Suprapubic skin (tissue), 4 donors: ENCODE measurements at regions not wholly inside any gene's neighbourhood (a gene's known extent, or its start where the extent isn't known, plus 50 kb on each side); places are given as distances from the start of the nearest gene placed in this dataset.

Source experiments
- DNase-seq, 2 donors: peaks; one replicate each; pipeline ENCODE4 v3.0.0-alpha.2; 2019; ENCODE audit warnings: low spot score in 2 of 2
- H3K27ac ChIP-seq: fragments of 200-600 bp; sonication (generic); one replicate; pipeline ENCODE4 v1.5.1; 2019
- H3K27me3 ChIP-seq: fragments of 200-600 bp; sonication (generic); one replicate; pipeline ENCODE4 v1.5.1; 2019
- H3K36me3 ChIP-seq: fragments of 200-600 bp; sonication (generic); one replicate; pipeline ENCODE4 v1.5.1; 2019
- H3K4me1 ChIP-seq: fragments of 200-600 bp; sonication (generic); one replicate; pipeline ENCODE4 v1.5.1; 2019
- H3K4me3 ChIP-seq: fragments of 200-600 bp; sonication (generic); one replicate; pipeline ENCODE4 v1.5.1; 2019; ENCODE audit warnings: mild to moderate bottlenecking
- H3K9me3 ChIP-seq: fragments of 200-600 bp; sonication (generic); one replicate; pipeline ENCODE4 v1.5.1; 2019
- EP300 ChIP-seq: sonication (generic); formaldehyde crosslinking; IDR thresholded peaks from one replicate; pipeline ENCODE4 v1.6.1; 2017; ENCODE audit warnings: antibody characterized with exemption
- POLR2A ChIP-seq, 2 donors: fragments of 450-650 bp; IDR thresholded peaks; one replicate each; pipeline ENCODE4 v1.6.1; 2017; ENCODE audit warnings: antibody characterized with exemption in 2 of 2, mild to moderate bottlenecking in 2 of 2, moderate library complexity in 2 of 2
- POLR2AphosphoS5 ChIP-seq, 3 donors: sonication (generic); formaldehyde crosslinking; IDR thresholded peaks; one replicate each; pipeline ENCODE4 v1.6.1; 2017; ENCODE audit warnings: antibody characterized with exemption in 3 of 3
- WGBS: methylation state at CpG from one replicate; pipeline ENCODE4 v1.1.5; 2018; 5-methylcytosine and 5-hydroxymethylcytosine counted together
- TF ChIP-seq, protein P1 (sequence below), 2 donors: fragments of 200-600 bp in 1 of 2; fragments of 450-650 bp in 1 of 2; sonication (generic) in 1 of 2; IDR thresholded peaks; one replicate each; pipeline ENCODE4 v1.5.1; 2016 to 2019; ENCODE audit warnings: antibody characterized with exemption in 2 of 2, mild to moderate bottlenecking in 1 of 2, moderate library complexity in 1 of 2

DNA sequence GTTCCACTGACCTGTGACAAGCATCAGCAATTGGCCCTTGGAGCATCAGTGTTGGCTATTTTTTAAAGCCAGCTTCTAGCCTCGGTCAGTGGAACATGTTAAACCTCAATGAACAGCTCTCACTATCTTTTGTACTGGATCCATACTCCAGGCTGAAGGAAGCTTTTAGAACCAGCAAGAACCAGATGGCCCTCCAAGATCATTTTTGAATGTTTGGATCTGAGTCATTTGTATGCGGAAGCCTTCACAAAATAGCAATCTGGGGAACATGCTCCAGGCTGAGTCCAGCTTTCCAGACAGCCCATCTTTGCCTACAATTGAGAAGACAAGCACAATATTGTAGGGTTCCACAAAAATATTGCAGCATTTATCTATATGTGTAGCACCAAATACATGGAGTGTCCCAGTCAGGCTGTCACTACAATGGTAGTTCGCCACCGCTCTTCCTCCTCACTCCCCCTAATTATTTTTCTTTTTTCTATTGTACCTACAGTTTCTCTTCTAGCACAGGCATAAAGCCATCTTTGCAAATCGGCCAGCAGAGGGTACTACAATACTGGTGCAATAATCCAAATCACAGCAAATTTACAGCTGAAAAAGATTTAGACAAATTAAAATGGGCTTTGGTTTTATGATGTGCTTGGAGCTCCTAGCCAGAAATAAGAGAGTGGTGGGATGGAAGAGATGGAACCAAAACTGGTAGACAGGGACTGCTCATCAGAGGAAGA lies 177.4 kb upstream of the BLID start:
- no peaks in the 10 kb centered on the region for H3K27me3 ChIP-seq
- H3K27ac ChIP-seq = no peak overlapping the region
- H3K9me3 ChIP-seq = peaks cover 8% of the 10 kb centered on the region
- no peak for DNase-seq
- H3K36me3 ChIP-seq = no peaks in the 10 kb centered on the region
- H3K4me3 ChIP-seq = no peak overlapping the region
- TF ChIP-seq POLR2AphosphoS5 (IDR thresholded peaks at IDR 0.05) (no peak), POLR2A (IDR thresholded peaks at IDR 0.05) (no peak), EP300 (no peak)
- TF ChIP-seq, protein P1, sequence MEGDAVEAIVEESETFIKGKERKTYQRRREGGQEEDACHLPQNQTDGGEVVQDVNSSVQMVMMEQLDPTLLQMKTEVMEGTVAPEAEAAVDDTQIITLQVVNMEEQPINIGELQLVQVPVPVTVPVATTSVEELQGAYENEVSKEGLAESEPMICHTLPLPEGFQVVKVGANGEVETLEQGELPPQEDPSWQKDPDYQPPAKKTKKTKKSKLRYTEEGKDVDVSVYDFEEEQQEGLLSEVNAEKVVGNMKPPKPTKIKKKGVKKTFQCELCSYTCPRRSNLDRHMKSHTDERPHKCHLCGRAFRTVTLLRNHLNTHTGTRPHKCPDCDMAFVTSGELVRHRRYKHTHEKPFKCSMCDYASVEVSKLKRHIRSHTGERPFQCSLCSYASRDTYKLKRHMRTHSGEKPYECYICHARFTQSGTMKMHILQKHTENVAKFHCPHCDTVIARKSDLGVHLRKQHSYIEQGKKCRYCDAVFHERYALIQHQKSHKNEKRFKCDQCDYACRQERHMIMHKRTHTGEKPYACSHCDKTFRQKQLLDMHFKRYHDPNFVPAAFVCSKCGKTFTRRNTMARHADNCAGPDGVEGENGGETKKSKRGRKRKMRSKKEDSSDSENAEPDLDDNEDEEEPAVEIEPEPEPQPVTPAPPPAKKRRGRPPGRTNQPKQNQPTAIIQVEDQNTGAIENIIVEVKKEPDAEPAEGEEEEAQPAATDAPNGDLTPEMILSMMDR (IDR thresholded peaks at IDR 0.05) = no peak
- no peaks in the 10 kb centered on the region for H3K4me1 ChIP-seq
- WGBS = 79% methylated on average over 5 of the region's 5 CpGs

DNA sequence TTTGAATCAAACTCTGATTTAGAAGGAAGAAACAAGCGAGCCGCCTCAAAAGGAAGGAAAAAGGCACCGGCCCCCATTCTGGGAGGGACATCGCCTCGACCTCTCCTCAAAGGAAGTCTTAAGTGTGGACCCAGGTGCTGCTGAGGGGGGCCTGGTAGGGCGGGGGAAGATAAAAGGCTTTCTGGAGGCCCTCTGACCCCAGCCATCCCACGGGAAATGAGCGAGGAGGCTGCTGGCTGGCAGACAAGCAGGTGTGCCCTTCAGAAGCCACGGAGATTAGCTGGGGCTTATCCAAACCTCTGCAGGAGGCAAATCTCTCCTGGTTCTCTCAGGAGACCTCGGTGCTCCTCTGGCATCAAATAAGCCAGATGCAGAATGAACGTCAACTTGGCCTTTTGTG lies 171.4 kb upstream of the BLID start:
- Histone ChIP-seq H3K27me3 (no peaks in the 10 kb centered on the region), H3K4me3 (no peak overlapping the region), H3K36me3 (no peaks in the 10 kb centered on the region), H3K27ac (no peak overlapping the region), H3K4me1 (no peaks in the 10 kb centered on the region), H3K9me3 (no peaks in the 10 kb centered on the region)
- DNase-seq = no peak
- 60% methylated on average over 11 of the region's 11 CpGs for WGBS
- TF ChIP-seq POLR2A (IDR thresholded peaks at IDR 0.05) (no peak), EP300 (no peak)

DNA sequence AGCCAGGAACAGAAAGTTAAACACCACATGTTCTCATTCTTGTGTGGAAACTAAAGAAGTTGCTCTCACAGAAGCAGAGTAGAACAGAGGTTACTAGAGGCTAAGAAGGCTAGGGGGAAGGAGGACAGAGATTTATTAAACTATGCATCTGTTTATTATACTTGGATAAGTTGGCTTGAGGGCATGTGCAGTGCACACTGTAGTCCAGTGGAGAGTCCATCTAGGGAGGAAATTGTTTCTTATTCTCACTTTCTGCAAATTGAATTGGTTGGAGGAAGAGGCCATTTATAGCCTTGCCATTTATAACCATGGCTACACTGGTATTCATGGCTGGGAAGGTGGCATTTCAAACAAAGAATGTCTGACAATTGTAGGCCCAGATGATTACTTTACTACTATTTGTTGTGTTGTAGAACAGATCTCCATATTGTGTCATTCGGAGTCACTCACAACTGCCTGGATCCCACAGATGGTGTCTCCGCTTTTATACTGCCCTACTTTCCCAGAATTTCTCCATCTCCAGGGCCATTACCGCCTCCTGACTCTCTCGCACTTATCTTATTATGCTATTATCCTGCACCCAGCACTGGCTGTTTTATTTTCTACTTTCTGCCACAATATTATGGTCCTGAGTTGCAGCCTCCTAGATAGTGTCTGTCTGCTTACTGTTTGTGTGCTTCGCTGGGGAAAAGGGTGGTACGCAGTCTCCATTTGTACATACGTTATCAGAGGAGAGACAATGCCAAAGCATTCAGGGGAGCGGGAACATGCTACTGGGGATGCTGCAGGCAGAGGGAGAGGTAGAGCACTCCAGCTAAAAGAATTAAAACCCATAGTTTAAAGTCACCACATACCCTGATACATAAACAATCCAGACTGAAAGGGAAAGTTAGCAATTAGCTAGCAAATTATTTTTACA lies 169.3 kb upstream of the BLID start:
- Histone ChIP-seq H3K4me3 (no peak overlapping the region), H3K27me3 (no peaks in the 10 kb centered on the region), H3K36me3 (no peaks in the 10 kb centered on the region), H3K4me1 (no peaks in the 10 kb centered on the region), H3K9me3 (no peaks in the 10 kb centered on the region), H3K27ac (no peak overlapping the region)
- TF ChIP-seq, protein P1 (IDR thresholded peaks at IDR 0.05) = no peak
- TF ChIP-seq EP300 (no peak), POLR2AphosphoS5 (IDR thresholded peaks at IDR 0.05) (no peak), POLR2A (IDR thresholded peaks at IDR 0.05) (no peak)
- 94% methylated on average over 8 of the region's 8 CpGs for WGBS
- DNase-seq = no peak

DNA sequence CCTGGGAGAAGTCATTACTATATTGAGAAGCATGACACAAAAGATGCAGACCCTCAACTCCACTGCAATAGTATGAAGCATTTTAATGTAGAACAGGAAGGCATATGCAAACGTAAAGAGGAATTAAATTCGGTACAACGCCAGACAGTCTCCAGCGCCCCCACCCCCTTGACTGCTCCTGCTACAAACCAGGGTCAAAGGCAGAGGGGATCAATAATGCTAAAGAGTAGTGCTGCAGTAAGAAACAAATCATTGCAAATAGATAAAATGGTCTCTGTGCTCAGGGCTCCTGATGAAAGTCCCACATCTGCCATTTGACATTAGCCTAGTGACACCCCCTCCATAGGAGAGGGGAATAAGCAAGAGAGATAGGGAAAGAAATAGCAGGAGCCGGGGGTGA lies 164.9 kb upstream of the BLID start:
- H3K4me3 ChIP-seq = no peak overlapping the region
- no peak for DNase-seq
- TF ChIP-seq POLR2A (IDR thresholded peaks at IDR 0.05) (no peak), POLR2AphosphoS5 (IDR thresholded peaks at IDR 0.05) (no peak), EP300 (no peak)
- TF ChIP-seq, protein P1 (IDR thresholded peaks at IDR 0.05) = no peak
- 90% methylated on average over 5 of the region's 5 CpGs for WGBS
- H3K4me1 ChIP-seq = no peaks in the 10 kb centered on the region
- H3K27me3 ChIP-seq = no peaks in the 10 kb centered on the region
- H3K36me3 ChIP-seq = no peaks in the 10 kb centered on the region
- H3K9me3 ChIP-seq = no peaks in the 10 kb centered on the region
- H3K27ac ChIP-seq = no peak overlapping the region

DNA sequence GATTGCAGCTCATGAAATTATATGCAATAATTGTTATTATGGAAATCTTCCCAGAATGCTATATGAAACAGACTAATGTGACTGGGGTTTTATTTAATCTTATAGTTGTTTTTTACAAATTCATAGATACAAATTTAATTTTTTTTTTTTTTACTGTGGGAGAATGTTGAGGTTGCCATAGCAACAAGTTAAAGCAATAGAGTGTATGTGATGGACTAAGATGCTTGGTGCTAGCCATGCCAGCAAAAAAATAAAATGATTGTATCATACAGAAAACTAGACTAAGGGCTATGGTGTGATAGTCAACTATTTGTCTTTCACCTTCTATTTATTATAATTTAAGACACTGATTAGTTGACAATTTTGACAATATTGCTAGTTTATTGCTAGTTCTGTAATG lies 163.2 kb upstream of the BLID start:
- H3K36me3 ChIP-seq = no peaks in the 10 kb centered on the region
- H3K27me3 ChIP-seq = no peaks in the 10 kb centered on the region

More for the DNA sequence above, 163.2 kb upstream of the BLID start:
- Histone ChIP-seq H3K27ac (no peak overlapping the region), H3K9me3 (no peaks in the 10 kb centered on the region), H3K4me3 (no peak overlapping the region), H3K4me1 (no peaks in the 10 kb centered on the region)
- no peak for DNase-seq
- TF ChIP-seq POLR2AphosphoS5 (IDR thresholded peaks at IDR 0.05) (no peak), POLR2A (IDR thresholded peaks at IDR 0.05) (no peak), EP300 (no peak)
- TF ChIP-seq, protein P1 (IDR thresholded peaks at IDR 0.05) = no peak
